WTC11 (cell line): ENCODE measurements at regions not wholly inside any gene's neighbourhood (a gene's known extent, or its start where the extent isn't known, plus 50 kb on each side); places are given as distances from the start of the nearest gene placed in this dataset.

ENCODE experiments used
- ATAC-seq: fragments of 200-7000 bp; cut with Tn5 transposase; 2 replicates; pipeline ENCODE4 v1.10.0; 2021; ENCODE audit warnings: mild to moderate bottlenecking, moderate library complexity
- CTCF ChIA-PET: fragments of 300-600 bp; sonication (Branson Sonifier 250); formaldehyde crosslinking; loops from one replicate; lab custom pipeline; 2021; ENCODE audit warnings: antibody characterized with exemption; lab: Charles Lee
- POLR2A ChIA-PET: fragments of 350-600 bp; sonication (Branson Sonifier 250); formaldehyde crosslinking; loops from one replicate; lab custom pipeline; 2021; ENCODE audit warnings: antibody characterized with exemption; lab: Charles Lee
- DNase-seq: peaks from one replicate; pipeline ENCODE4 v3.0.0; 2021; ENCODE audit warnings: low spot score
- H3K27ac Mint-ChIP-seq: 2 replicates; pipeline ENCODE4 v1.8.0; 2021; ENCODE audit warnings: mixed read lengths
- H3K27me3 Mint-ChIP-seq: 2 replicates; pipeline ENCODE4 v1.8.0; 2021; ENCODE audit warnings: low read depth, mild to moderate bottlenecking, moderate library complexity, mixed read lengths
- H3K36me3 Mint-ChIP-seq: 2 replicates; pipeline ENCODE4 v1.8.0; 2021; ENCODE audit warnings: mixed read lengths
- H3K4me1 Mint-ChIP-seq: 2 replicates; pipeline ENCODE4 v1.8.0; 2022; ENCODE audit warnings: mixed read lengths
- H3K4me3 Mint-ChIP-seq: 2 replicates; pipeline ENCODE4 v1.8.0; 2021; ENCODE audit warnings: mild to moderate bottlenecking, moderate library complexity, mixed read lengths
- H3K9me3 Mint-ChIP-seq: 2 replicates; pipeline ENCODE4 v1.8.0; 2021; ENCODE audit warnings: mixed read lengths
- ATF6 ChIP-seq: sonication (generic); formaldehyde crosslinking; IDR thresholded peaks from 2 replicates; pipeline ENCODE4 v1.8.1; 2023; ENCODE audit warnings: mild to moderate bottlenecking, missing genetic modification reagents
- CREM ChIP-seq: sonication (generic); formaldehyde crosslinking; IDR thresholded peaks from 2 replicates; pipeline ENCODE4 v1.8.1; 2022; ENCODE audit warnings: mild to moderate bottlenecking, missing genetic modification reagents, moderate library complexity
- CTCF ChIP-seq: fragments of 200-600 bp; IDR thresholded peaks from 2 replicates; pipeline ENCODE4 v1.8.0; 2022; ENCODE audit warnings: antibody characterized with exemption
- E2F4 ChIP-seq: sonication (generic); formaldehyde crosslinking; IDR thresholded peaks from 2 replicates; pipeline ENCODE4 v1.8.1; 2022; ENCODE audit warnings: low read depth, mild to moderate bottlenecking, moderate library complexity, missing genetic modification reagents, borderline replicate concordance
- ELF4 ChIP-seq: sonication (generic); formaldehyde crosslinking; IDR thresholded peaks from 2 replicates; pipeline ENCODE4 v1.8.1; 2022; ENCODE audit warnings: low read depth, mild to moderate bottlenecking, moderate library complexity, missing genetic modification reagents
- ETV6 ChIP-seq: sonication (generic); formaldehyde crosslinking; IDR thresholded peaks from 2 replicates; pipeline ENCODE4 v1.8.1; 2022; ENCODE audit warnings: mild to moderate bottlenecking, missing genetic modification reagents
- FOXP4 ChIP-seq: sonication (generic); formaldehyde crosslinking; IDR thresholded peaks from 2 replicates; pipeline ENCODE4 v1.8.0; 2022; ENCODE audit warnings: mild to moderate bottlenecking, missing genetic modification reagents
- IRF2 ChIP-seq: sonication (generic); formaldehyde crosslinking; IDR thresholded peaks from 2 replicates; pipeline ENCODE4 v1.8.0; 2022; ENCODE audit warnings: low read depth, missing genetic modification reagents, borderline replicate concordance
- NFATC4 ChIP-seq: fragments of 250-450 bp; sonication (Bioruptor Pico); IDR thresholded peaks from 2 replicates; pipeline ENCODE4 v1.9.0; 2021; ENCODE audit warnings: mild to moderate bottlenecking
- PRRX2 ChIP-seq: fragments of 250-450 bp; sonication (Bioruptor Pico); IDR thresholded peaks from 2 replicates; pipeline ENCODE4 v1.8.0; 2021; ENCODE audit warnings: mild to moderate bottlenecking
- SMAD3 ChIP-seq: sonication (generic); formaldehyde crosslinking; IDR thresholded peaks from 2 replicates; pipeline ENCODE4 v1.8.0; 2022; ENCODE audit warnings: missing genetic modification reagents, mild to moderate bottlenecking, borderline replicate concordance
- SP1 ChIP-seq: sonication (generic); formaldehyde crosslinking; conservative IDR thresholded peaks from 2 replicates; pipeline ENCODE4 v1.8.1; 2022; ENCODE audit warnings: missing genetic modification reagents
- USF1 ChIP-seq: sonication (generic); formaldehyde crosslinking; IDR thresholded peaks from 2 replicates; pipeline ENCODE4 v1.8.0; 2022; ENCODE audit warnings: mild to moderate bottlenecking, missing genetic modification reagents
- USF2 ChIP-seq: sonication (generic); formaldehyde crosslinking; IDR thresholded peaks from 2 replicates; pipeline ENCODE4 v1.8.1; 2023; ENCODE audit warnings: mild to moderate bottlenecking, missing genetic modification reagents, moderate library complexity
- ZNF138 ChIP-seq: sonication (generic); formaldehyde crosslinking; conservative IDR thresholded peaks from 2 replicates; pipeline ENCODE4 v1.8.1; 2022; ENCODE audit warnings: mild to moderate bottlenecking, moderate library complexity, missing genetic modification reagents
- ZNF263 ChIP-seq: sonication (generic); formaldehyde crosslinking; IDR thresholded peaks from 2 replicates; pipeline ENCODE4 v1.8.1; 2022; ENCODE audit warnings: low read depth, mild to moderate bottlenecking, moderate library complexity, missing genetic modification reagents
- ZNF396 ChIP-seq: fragments of 250-450 bp; sonication (Bioruptor Pico); IDR thresholded peaks from 2 replicates; pipeline ENCODE4 v1.8.0; 2021; ENCODE audit warnings: mild to moderate bottlenecking, moderate library complexity, borderline replicate concordance
- ZNF416 ChIP-seq: fragments of 250-450 bp; sonication (Bioruptor Pico); IDR thresholded peaks from 2 replicates; pipeline ENCODE4 v1.9.0; 2021; ENCODE audit warnings: mild to moderate bottlenecking, inconsistent platforms
- ZNF512 ChIP-seq: sonication (generic); formaldehyde crosslinking; IDR thresholded peaks from 2 replicates; pipeline ENCODE4 v1.8.1; 2022; ENCODE audit warnings: missing genetic modification reagents, borderline replicate concordance
- ZSCAN18 ChIP-seq: fragments of 250-450 bp; sonication (Bioruptor Pico); IDR thresholded peaks from 2 replicates; pipeline ENCODE4 v2.1.2; 2022; ENCODE audit warnings: mild to moderate bottlenecking, moderate library complexity

GRCh38 chrX:39226251-39226650 lies 425.0 kb downstream of the MID1IP1 start:
- ATAC-seq: no peak
- H3K36me3 Mint-ChIP-seq: no peaks in the 10 kb centered on the region
- H3K4me3 Mint-ChIP-seq: no peak overlapping the region
- peaks cover 24% of the 10 kb centered on the region for H3K27me3 Mint-ChIP-seq
- peaks cover 25% of the 10 kb centered on the region for H3K4me1 Mint-ChIP-seq
- H3K27ac Mint-ChIP-seq: no peak overlapping the region
- TF ChIP-seq ZNF138 (CRISPR knock-in tag): no peak
- no peak for TF ChIP-seq USF1
- no peak for TF ChIP-seq SP1 (CRISPR knock-in tag)
- TF ChIP-seq PRRX2 (CRISPR knock-in tag): no peak
- no peak for TF ChIP-seq E2F4
- TF ChIP-seq ELF4 (CRISPR knock-in tag): no peak
- no peak for TF ChIP-seq NFATC4 (CRISPR knock-in tag)
- TF ChIP-seq FOXP4: no peak
- TF ChIP-seq IRF2 (CRISPR knock-in tag): no peak
- no peak for TF ChIP-seq USF2 (CRISPR knock-in tag)
- TF ChIP-seq ZSCAN18 (CRISPR knock-in tag): no peak
- no peak for TF ChIP-seq SMAD3 (CRISPR knock-in tag)
- TF ChIP-seq, all 79 proteins: peak for 0
- ChIA-PET CTCF (no interaction called here), POLR2A (no interaction called here)
- DNase-seq: no peak
- 0 out of 2 replicates have a peak, but pooled peaks cover 1% of the 10 kb centered on the region for H3K9me3 Mint-ChIP-seq

GRCh38 chrX:39227371-39227770 lies 426.1 kb downstream of the MID1IP1 start:
- ATAC-seq (no peak), DNase-seq (no peak)
- POLR2A ChIA-PET: no interaction called here
- Mint-ChIP-seq H3K36me3 (no peaks in the 10 kb centered on the region), H3K9me3 (0 out of 2 replicates have a peak, but pooled peaks cover 4% of the 10 kb centered on the region), H3K27me3 (peaks cover 19% of the 10 kb centered on the region), H3K4me1 (peaks cover 19% of the 10 kb centered on the region), H3K4me3 (no peak overlapping the region), H3K27ac (no peak overlapping the region)
- CTCF ChIA-PET: no interaction called here
- no peak for TF ChIP-seq CTCF
- no peak for TF ChIP-seq ZNF263 (CRISPR knock-in tag)
- TF ChIP-seq CREM (CRISPR knock-in tag): no peak
- TF ChIP-seq ZNF512: no peak
- no peak for TF ChIP-seq ETV6
- no peak for TF ChIP-seq ZNF396 (CRISPR knock-in tag)
- TF ChIP-seq USF2 (CRISPR knock-in tag): no peak
- TF ChIP-seq ZNF416: no peak
- no peak for TF ChIP-seq ATF6 (CRISPR knock-in tag)
- TF ChIP-seq E2F4: no peak
